ENCODE measurements at regions not wholly inside any gene's neighbourhood (a gene's known extent, or its start where the extent isn't known, plus 50 kb on each side); places are given as distances from the start of the nearest gene placed in this dataset.

GRCh38 chr5:26430323-26430722, 608.1 kb downstream of the CDH9 start:
- Histone ChIP-seq H3K4me2 (ENCODE audit: extremely low read depth, insufficient read depth, low read length) (no peak overlapping the region), H3K4me1 (ENCODE audit: control insufficient read depth, extremely low read depth, insufficient read depth, low read length) (no peaks in the 10 kb centered on the region), H3K9me3 (ENCODE audit: control insufficient read depth, insufficient read depth, low read depth, low read length) (no peaks in the 10 kb centered on the region), H3K9ac (ENCODE audit: insufficient read depth, low read length) (no peak overlapping the region), H2AFZ (ENCODE audit: low read length) (no peak overlapping the region), H3K27me3 (ENCODE audit: control insufficient read depth, insufficient read depth, low read length) (no peaks in the 10 kb centered on the region), H3K4me3 (replicated peaks in 1 of 4; ENCODE audit: control extremely low read depth in 1 of 4, insufficient read depth in 1 of 4, low read depth in 3 of 4, low read length in 4 of 4) (no peak overlapping the region), H4K20me1 (ENCODE audit: control insufficient read depth, extremely low read depth, insufficient read depth, low read length) (no peaks in the 10 kb centered on the region), H3K27ac (ENCODE audit: insufficient read depth, low read length) (no peak overlapping the region), H3K79me2 (ENCODE audit: control insufficient read depth, insufficient read depth, low read length) (no peaks in the 10 kb centered on the region), H3K36me3 (ENCODE audit: control insufficient read depth, insufficient read depth, low read length) (no peaks in the 10 kb centered on the region)
- TF ChIP-seq, protein P1, sequence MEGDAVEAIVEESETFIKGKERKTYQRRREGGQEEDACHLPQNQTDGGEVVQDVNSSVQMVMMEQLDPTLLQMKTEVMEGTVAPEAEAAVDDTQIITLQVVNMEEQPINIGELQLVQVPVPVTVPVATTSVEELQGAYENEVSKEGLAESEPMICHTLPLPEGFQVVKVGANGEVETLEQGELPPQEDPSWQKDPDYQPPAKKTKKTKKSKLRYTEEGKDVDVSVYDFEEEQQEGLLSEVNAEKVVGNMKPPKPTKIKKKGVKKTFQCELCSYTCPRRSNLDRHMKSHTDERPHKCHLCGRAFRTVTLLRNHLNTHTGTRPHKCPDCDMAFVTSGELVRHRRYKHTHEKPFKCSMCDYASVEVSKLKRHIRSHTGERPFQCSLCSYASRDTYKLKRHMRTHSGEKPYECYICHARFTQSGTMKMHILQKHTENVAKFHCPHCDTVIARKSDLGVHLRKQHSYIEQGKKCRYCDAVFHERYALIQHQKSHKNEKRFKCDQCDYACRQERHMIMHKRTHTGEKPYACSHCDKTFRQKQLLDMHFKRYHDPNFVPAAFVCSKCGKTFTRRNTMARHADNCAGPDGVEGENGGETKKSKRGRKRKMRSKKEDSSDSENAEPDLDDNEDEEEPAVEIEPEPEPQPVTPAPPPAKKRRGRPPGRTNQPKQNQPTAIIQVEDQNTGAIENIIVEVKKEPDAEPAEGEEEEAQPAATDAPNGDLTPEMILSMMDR (conservative IDR thresholded peaks at IDR 0.05 in 1 of 2, IDR thresholded peaks at IDR 0.05 in 1 of 2; ENCODE audit: low read depth in 1 of 2, low read length in 2 of 2), result no peak
- TF ChIP-seq EZH2 (IDR thresholded peaks at IDR 0.05; ENCODE audit: low read length, missing control alignments), result no peak
- no peak for DNase-seq (ENCODE audit: low read depth in 2 of 2)

- Histone ChIP-seq H4K20me1 (ENCODE audit: control insufficient read depth, extremely low read depth, insufficient read depth, low read length) (no peaks in the 10 kb centered on the region), H3K36me3 (ENCODE audit: control insufficient read depth, insufficient read depth, low read length) (no peaks in the 10 kb centered on the region), H3K27me3 (ENCODE audit: control insufficient read depth, insufficient read depth, low read length) (no peaks in the 10 kb centered on the region), H2AFZ (ENCODE audit: low read length) (no peak overlapping the region), H3K4me1 (ENCODE audit: control insufficient read depth, extremely low read depth, insufficient read depth, low read length) (no peaks in the 10 kb centered on the region), H3K4me3 (replicated peaks in 1 of 4; ENCODE audit: control extremely low read depth in 1 of 4, insufficient read depth in 1 of 4, low read depth in 3 of 4, low read length in 4 of 4) (no peak overlapping the region), H3K9me3 (ENCODE audit: control insufficient read depth, insufficient read depth, low read depth, low read length) (no peaks in the 10 kb centered on the region), H3K79me2 (ENCODE audit: control insufficient read depth, insufficient read depth, low read length) (no peaks in the 10 kb centered on the region), H3K4me2 (ENCODE audit: extremely low read depth, insufficient read depth, low read length) (no peak overlapping the region), H3K9ac (ENCODE audit: insufficient read depth, low read length) (no peak overlapping the region), H3K27ac (ENCODE audit: insufficient read depth, low read length) (no peak overlapping the region)
- DNase-seq (ENCODE audit: low read depth in 2 of 2), result no peak
- no peak for TF ChIP-seq EZH2 (IDR thresholded peaks at IDR 0.05; ENCODE audit: low read length, missing control alignments)
- TF ChIP-seq, protein P1 (conservative IDR thresholded peaks at IDR 0.05 in 1 of 2, IDR thresholded peaks at IDR 0.05 in 1 of 2; ENCODE audit: low read depth in 1 of 2, low read length in 2 of 2), result no peak
Measured at GRCh38 chr5:26427281-26427680, 611.1 kb downstream of the CDH9 start.

- TF ChIP-seq, protein P1 (conservative IDR thresholded peaks at IDR 0.05 in 1 of 2, IDR thresholded peaks at IDR 0.05 in 1 of 2; ENCODE audit: low read depth in 1 of 2, low read length in 2 of 2), result no peak
- TF ChIP-seq EZH2 (IDR thresholded peaks at IDR 0.05; ENCODE audit: low read length, missing control alignments), result no peak
- H3K9ac ChIP-seq (ENCODE audit: insufficient read depth, low read length), result no peak overlapping the region
Measured at GRCh38 chr5:26419987-26420386, 618.4 kb downstream of the CDH9 start.

More at GRCh38 chr5:26419987-26420386, 618.4 kb downstream of the CDH9 start:
- Histone ChIP-seq H3K27ac (ENCODE audit: insufficient read depth, low read length) (no peak overlapping the region), H3K36me3 (ENCODE audit: control insufficient read depth, insufficient read depth, low read length) (no peaks in the 10 kb centered on the region), H4K20me1 (ENCODE audit: control insufficient read depth, extremely low read depth, insufficient read depth, low read length) (no peaks in the 10 kb centered on the region), H3K4me3 (replicated peaks in 1 of 4; ENCODE audit: control extremely low read depth in 1 of 4, insufficient read depth in 1 of 4, low read depth in 3 of 4, low read length in 4 of 4) (no peak overlapping the region), H3K27me3 (ENCODE audit: control insufficient read depth, insufficient read depth, low read length) (no peaks in the 10 kb centered on the region), H3K4me1 (ENCODE audit: control insufficient read depth, extremely low read depth, insufficient read depth, low read length) (no peaks in the 10 kb centered on the region), H3K9me3 (ENCODE audit: control insufficient read depth, insufficient read depth, low read depth, low read length) (no peaks in the 10 kb centered on the region), H2AFZ (ENCODE audit: low read length) (no peak overlapping the region), H3K4me2 (ENCODE audit: extremely low read depth, insufficient read depth, low read length) (no peak overlapping the region), H3K79me2 (ENCODE audit: control insufficient read depth, insufficient read depth, low read length) (no peaks in the 10 kb centered on the region)
- no peak for DNase-seq (ENCODE audit: low read depth in 2 of 2)
